Retina (tissue), 1 donor: ENCODE measurements at regions not wholly inside any gene's neighbourhood (a gene's known extent, or its start where the extent isn't known, plus 50 kb on each side); places are given as distances from the start of the nearest gene placed in this dataset.
"Not testable (repeated sequence)": the region's sequence is repeated elsewhere in the genome, so short reads cannot be mapped to it uniquely, and the experiment has no call there.

Experiments
- DNase-seq: peaks from one replicate; pipeline ENCODE4 v3.0.0-alpha.2; 2016

GRCh38 chr6:150775415-150776203 is 89.9 kb upstream of the MTHFD1L start:
- DNase-seq, result peak; percentile 56

- DNase-seq, result no peak
Measured at GRCh38 chr6:150777736-150778135, 87.8 kb upstream of the MTHFD1L start.

- DNase-seq, result no peak
Measured at GRCh38 chr6:150783813-150784212, 81.7 kb upstream of the MTHFD1L start.

GRCh38 chr6:150787429-150787828 is 78.1 kb upstream of the MTHFD1L start:
- DNase-seq, result no peak

- DNase-seq, result peak; percentile 74
Measured at GRCh38 chr6:150788089-150788488, 77.4 kb upstream of the MTHFD1L start.

- DNase-seq, result not testable (repeated sequence)
Measured at GRCh38 chr6:150789906-150790305, 75.6 kb upstream of the MTHFD1L start.

- no peak for DNase-seq
Measured at GRCh38 chr6:150791717-150792116, 73.8 kb upstream of the MTHFD1L start.

- DNase-seq, result no peak
Measured at GRCh38 chr6:150797949-150798348, 67.6 kb upstream of the MTHFD1L start.

- no peak for DNase-seq
Measured at GRCh38 chr6:150799276-150799805, 66.2 kb upstream of the MTHFD1L start.

- DNase-seq, result no peak
Measured at GRCh38 chr6:150800674-150801314, 64.7 kb upstream of the MTHFD1L start.

- no peak for DNase-seq
Measured at GRCh38 chr6:150806790-150807189, 58.7 kb upstream of the MTHFD1L start.

- peak; percentile 71 for DNase-seq
Measured at GRCh38 chr6:150813319-150813992, 52.0 kb upstream of the MTHFD1L start.

GRCh38 chr6:150813993-150814359 is 51.5 kb upstream of the MTHFD1L start:
- DNase-seq, result no peak
